ENCODE measurements at regions not wholly inside any gene's neighbourhood (a gene's known extent, or its start where the extent isn't known, plus 50 kb on each side); places are given as distances from the start of the nearest gene placed in this dataset.

- no peak for TF ChIP-seq POLR2A (IDR thresholded peaks at IDR 0.05)
- TF ChIP-seq, protein P1, sequence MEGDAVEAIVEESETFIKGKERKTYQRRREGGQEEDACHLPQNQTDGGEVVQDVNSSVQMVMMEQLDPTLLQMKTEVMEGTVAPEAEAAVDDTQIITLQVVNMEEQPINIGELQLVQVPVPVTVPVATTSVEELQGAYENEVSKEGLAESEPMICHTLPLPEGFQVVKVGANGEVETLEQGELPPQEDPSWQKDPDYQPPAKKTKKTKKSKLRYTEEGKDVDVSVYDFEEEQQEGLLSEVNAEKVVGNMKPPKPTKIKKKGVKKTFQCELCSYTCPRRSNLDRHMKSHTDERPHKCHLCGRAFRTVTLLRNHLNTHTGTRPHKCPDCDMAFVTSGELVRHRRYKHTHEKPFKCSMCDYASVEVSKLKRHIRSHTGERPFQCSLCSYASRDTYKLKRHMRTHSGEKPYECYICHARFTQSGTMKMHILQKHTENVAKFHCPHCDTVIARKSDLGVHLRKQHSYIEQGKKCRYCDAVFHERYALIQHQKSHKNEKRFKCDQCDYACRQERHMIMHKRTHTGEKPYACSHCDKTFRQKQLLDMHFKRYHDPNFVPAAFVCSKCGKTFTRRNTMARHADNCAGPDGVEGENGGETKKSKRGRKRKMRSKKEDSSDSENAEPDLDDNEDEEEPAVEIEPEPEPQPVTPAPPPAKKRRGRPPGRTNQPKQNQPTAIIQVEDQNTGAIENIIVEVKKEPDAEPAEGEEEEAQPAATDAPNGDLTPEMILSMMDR (IDR thresholded peaks at IDR 0.05), result no peak
- no peak for TF ChIP-seq POLR2AphosphoS5 (IDR thresholded peaks at IDR 0.05)
Observed at GRCh38 chr4:158053086-158053485, 119.7 kb downstream of the GASK1B start.
